Uterus (tissue), 3 donors: ENCODE measurements at regions not wholly inside any gene's neighbourhood (a gene's known extent, or its start where the extent isn't known, plus 50 kb on each side); places are given as distances from the start of the nearest gene placed in this dataset.

Experiments used
- DNase-seq, 2 donors: peaks; one replicate each; pipeline ENCODE4 v3.0.0-alpha.2; 2019 to 2020
- H3K27ac ChIP-seq, 2 donors: fragments of 200-600 bp; sonication (generic); 1 replicate in 1 of 2; 2 replicates in 1 of 2; pipeline ENCODE4 v1.5.1; 2016 to 2018
- H3K27me3 ChIP-seq, 2 donors: fragments of 200-600 bp; sonication (generic); one replicate each; pipeline ENCODE4 v1.5.1; 2018 to 2019; ENCODE audit warnings: control low read depth in 1 of 2
- H3K36me3 ChIP-seq, 2 donors: fragments of 200-600 bp; sonication (generic); one replicate each; pipeline ENCODE4 v1.5.1; 2019; ENCODE audit warnings: control low read depth in 1 of 2
- H3K4me1 ChIP-seq, 2 donors: fragments of 200-600 bp; sonication (generic); one replicate each; pipeline ENCODE4 v1.5.1; 2018 to 2019; ENCODE audit warnings: control low read depth in 1 of 2
- H3K4me3 ChIP-seq, 2 donors: fragments of 200-600 bp; sonication (generic); 1 replicate in 1 of 2; 2 replicates in 1 of 2; pipeline ENCODE4 v1.5.1; 2018 to 2019; ENCODE audit warnings: mild to moderate bottlenecking in 1 of 2
- H3K9me3 ChIP-seq, 2 donors: fragments of 200-600 bp; sonication (generic); one replicate each; pipeline ENCODE4 v1.5.1; 2019; ENCODE audit warnings: control low read depth in 1 of 2
- CTCF ChIP-seq, 4 experiments: fragments of 200-600 bp in 2 of 4; fragments of 450-650 bp in 2 of 4; sonication (generic) in 2 of 4; IDR thresholded peaks; one replicate each; pipeline ENCODE4 v1.5.1; 2016 to 2019; ENCODE audit warnings: antibody characterized with exemption in 4 of 4, mild to moderate bottlenecking in 2 of 4, moderate library complexity in 1 of 4
- POLR2A ChIP-seq, 2 donors: fragments of 450-650 bp; IDR thresholded peaks; one replicate each; pipeline ENCODE4 v1.6.1; 2016; ENCODE audit warnings: antibody characterized with exemption in 2 of 2, mild to moderate bottlenecking in 1 of 2, moderate library complexity in 1 of 2
- intact Hi-C: fragments of 100-400 bp; cut with DNase I; formaldehyde crosslinking; loops from one replicate; pipeline ENCODE4 v1.15.1; 2023; ENCODE audit warnings: low total_unique reads
- donor health status: DM: yes; HTN: yes; CAD: no.

- H3K4me3 ChIP-seq = no peak overlapping the region
- TF ChIP-seq CTCF (IDR thresholded peaks at IDR 0.05) (no peak), POLR2A (IDR thresholded peaks at IDR 0.05) (no peak)
- H3K9me3 ChIP-seq = no peaks in the 10 kb centered on the region
- H3K27me3 ChIP-seq = no peaks in the 10 kb centered on the region
- intact Hi-C loops = no loop called here
- no peak overlapping the region for H3K27ac ChIP-seq
- no peaks in the 10 kb centered on the region for H3K36me3 ChIP-seq
- no peaks in the 10 kb centered on the region for H3K4me1 ChIP-seq
- DNase-seq = no peak
These were observed 144.5 kb upstream of the ID4 start for GRCh38 chr6:19692506-19693298.

GRCh38 chr6:19694697-19695096, 142.5 kb upstream of the ID4 start:
- H3K9me3 ChIP-seq = no peaks in the 10 kb centered on the region
- no peaks in the 10 kb centered on the region for H3K4me1 ChIP-seq
- intact Hi-C loops = no loop called here
- H3K4me3 ChIP-seq = no peak overlapping the region
- H3K36me3 ChIP-seq = no peaks in the 10 kb centered on the region
- TF ChIP-seq CTCF (IDR thresholded peaks at IDR 0.05) = no peak
- no peak for TF ChIP-seq POLR2A (IDR thresholded peaks at IDR 0.05)
- no peak for DNase-seq
- H3K27me3 ChIP-seq = no peaks in the 10 kb centered on the region
- no peak overlapping the region for H3K27ac ChIP-seq

- intact Hi-C loops = no loop called here
- Histone ChIP-seq H3K27ac (no peak overlapping the region), H3K4me1 (no peaks in the 10 kb centered on the region), H3K36me3 (no peaks in the 10 kb centered on the region), H3K27me3 (no peaks in the 10 kb centered on the region), H3K4me3 (no peak overlapping the region), H3K9me3 (no peaks in the 10 kb centered on the region)
- TF ChIP-seq POLR2A (IDR thresholded peaks at IDR 0.05) (no peak), CTCF (IDR thresholded peaks at IDR 0.05) (no peak)
- no peak for DNase-seq
These were observed 139.4 kb upstream of the ID4 start for GRCh38 chr6:19697744-19698290.

GRCh38 chr6:19699932-19700331, 137.2 kb upstream of the ID4 start:
- H3K36me3 ChIP-seq = no peaks in the 10 kb centered on the region
- no peak overlapping the region for H3K27ac ChIP-seq
- H3K4me1 ChIP-seq = no peaks in the 10 kb centered on the region
- no peaks in the 10 kb centered on the region for H3K27me3 ChIP-seq
- no peaks in the 10 kb centered on the region for H3K9me3 ChIP-seq
- H3K4me3 ChIP-seq = no peak overlapping the region
- no peak for DNase-seq
- intact Hi-C loops = no loop called here
- TF ChIP-seq POLR2A (IDR thresholded peaks at IDR 0.05) (no peak), CTCF (IDR thresholded peaks at IDR 0.05) (no peak)

- TF ChIP-seq CTCF (IDR thresholded peaks at IDR 0.05) = no peak
- TF ChIP-seq POLR2A (IDR thresholded peaks at IDR 0.05) = no peak
- no peak for DNase-seq
These were observed 131.6 kb upstream of the ID4 start for GRCh38 chr6:19705606-19706005.

More at GRCh38 chr6:19705606-19706005, 131.6 kb upstream of the ID4 start:
- Histone ChIP-seq H3K27ac (no peak overlapping the region), H3K27me3 (no peaks in the 10 kb centered on the region), H3K4me3 (no peak overlapping the region), H3K4me1 (no peaks in the 10 kb centered on the region), H3K36me3 (no peaks in the 10 kb centered on the region), H3K9me3 (no peaks in the 10 kb centered on the region)
- intact Hi-C loops = no loop called here
